ENCODE measurements at regions not wholly inside any gene's neighbourhood (a gene's known extent, or its start where the extent isn't known, plus 50 kb on each side); places are given as distances from the start of the nearest gene placed in this dataset.
"Not testable (repeated sequence)": the region's sequence is repeated elsewhere in the genome, so short reads cannot be mapped to it uniquely, and the experiment has no call there.

DNA sequence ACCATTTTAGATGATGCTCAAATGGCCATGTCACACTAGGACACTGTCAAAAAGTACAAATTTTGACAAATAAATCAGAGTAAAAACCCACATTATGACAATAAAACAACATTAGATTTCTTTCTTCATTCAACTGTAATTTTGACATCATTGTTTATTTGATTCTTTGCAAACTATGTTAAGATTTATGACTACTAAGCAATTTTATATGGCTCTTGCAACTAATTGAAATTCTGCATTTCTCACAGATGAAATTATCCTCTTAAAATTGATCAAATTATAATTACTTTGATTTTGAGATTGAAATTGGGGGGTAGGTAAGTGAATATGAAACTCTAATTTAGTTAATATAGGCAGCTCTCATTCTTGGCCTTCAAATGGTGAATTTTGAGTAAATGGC lies 59.8 kb downstream of the ATOH1 start:
- no peak for DNase-seq (ENCODE audit: low read depth)

- no peak for DNase-seq (ENCODE audit: low read depth)
Measured at GRCh38 chr4:93888768-93889167, 60.2 kb downstream of the ATOH1 start.

DNA sequence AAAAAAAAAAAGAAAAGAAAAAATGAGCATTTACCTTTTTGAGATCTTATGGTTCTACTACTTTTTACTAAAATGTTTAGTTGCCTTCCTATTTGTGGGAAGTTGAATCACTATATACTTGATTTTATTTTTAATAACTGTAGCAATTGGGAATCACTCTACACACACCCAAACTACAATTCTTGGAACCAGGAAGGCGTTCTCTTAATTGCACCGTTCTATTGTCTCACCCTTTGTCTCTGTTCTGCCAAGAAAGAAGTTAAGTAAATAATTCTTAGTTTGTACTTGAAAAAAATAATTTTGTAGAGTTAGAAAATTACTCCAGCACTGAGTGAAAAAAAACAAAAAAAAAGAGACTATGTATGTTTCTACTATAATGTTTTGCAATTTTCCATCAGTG lies 62.7 kb downstream of the ATOH1 start:
- DNase-seq (ENCODE audit: low read depth), result no peak

- no peak for DNase-seq (ENCODE audit: low read depth)
Measured at GRCh38 chr4:93894995-93895394, 66.4 kb downstream of the ATOH1 start.

DNA sequence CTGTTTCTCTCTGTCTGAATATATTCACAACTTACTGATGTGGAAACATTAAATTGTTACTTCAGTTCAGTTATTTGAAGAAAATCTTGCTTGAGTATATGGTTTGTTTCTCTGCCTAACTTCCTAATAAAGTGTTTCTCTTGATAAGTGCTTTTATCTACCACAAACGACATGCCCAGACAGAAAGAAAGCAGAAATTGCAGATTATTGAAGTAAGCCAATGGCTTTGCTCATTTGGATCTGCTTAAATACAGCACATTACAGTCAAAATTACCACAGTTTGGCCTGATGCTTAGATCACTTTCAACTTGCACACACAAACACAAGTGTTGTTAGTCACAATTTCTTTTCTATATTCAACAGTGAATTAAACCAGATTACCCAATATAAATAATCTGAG lies 68.0 kb downstream of the ATOH1 start:
- no peak for DNase-seq (ENCODE audit: low read depth)

DNA sequence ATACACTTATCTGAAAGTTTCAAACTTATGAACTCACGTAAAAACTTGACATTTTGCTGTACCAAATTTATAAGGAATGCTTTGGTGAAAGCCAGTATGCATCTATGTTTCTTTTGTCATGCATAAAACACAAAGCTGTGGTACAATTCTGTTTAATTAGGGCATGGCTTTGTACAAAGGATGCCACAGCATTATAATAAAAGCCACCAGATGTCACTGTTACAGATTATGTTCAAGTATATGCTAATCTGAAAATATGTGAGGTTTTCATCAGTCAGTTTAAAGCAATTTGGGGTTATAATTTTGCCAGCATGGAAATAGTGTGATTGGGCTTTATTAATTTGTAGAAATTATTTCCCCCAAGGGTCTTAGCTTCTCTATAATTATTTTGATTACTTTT lies 69.0 kb downstream of the ATOH1 start:
- DNase-seq (ENCODE audit: low read depth), result no peak

DNA sequence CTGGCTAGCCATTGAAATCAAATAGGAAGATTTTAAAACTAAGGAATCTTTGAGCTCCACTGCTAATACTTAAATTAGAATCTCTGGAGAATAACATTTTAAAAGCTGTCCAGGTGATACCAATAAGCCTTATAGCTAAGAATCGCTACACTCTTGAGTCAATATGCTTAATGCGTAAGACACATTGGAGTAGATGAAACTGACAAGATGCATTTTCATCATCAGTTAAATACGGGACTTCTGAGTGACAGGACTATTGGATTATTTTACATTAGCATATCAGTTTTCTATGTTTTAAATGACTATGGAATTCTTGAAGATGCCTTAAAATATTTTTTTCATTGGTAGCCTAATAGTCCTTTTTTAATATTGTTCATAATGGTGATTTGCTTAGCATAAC lies 80.2 kb downstream of the ATOH1 start:
- DNase-seq (ENCODE audit: low read depth), result no peak

DNA sequence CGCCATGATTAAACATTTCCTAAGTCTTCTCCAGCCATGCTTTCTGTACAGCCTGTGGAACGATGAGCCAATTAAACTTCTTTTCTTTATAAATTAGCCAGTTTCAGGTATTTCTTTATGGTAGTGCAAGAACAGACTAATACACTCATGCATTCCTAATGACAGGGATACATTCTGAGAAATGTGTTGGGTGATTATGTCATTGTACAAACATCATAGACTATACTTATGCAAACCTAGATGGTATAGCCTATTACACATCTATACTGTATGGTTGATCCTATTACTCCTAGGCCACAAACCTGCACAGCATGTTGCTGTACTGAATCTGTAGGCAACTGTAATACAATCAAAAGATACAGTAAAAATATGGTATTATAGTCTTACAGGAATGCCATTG lies 83.1 kb downstream of the ATOH1 start:
- no peak for DNase-seq (ENCODE audit: low read depth)

- DNase-seq (ENCODE audit: low read depth), result no peak
Measured at GRCh38 chr4:93912146-93912545, 83.6 kb downstream of the ATOH1 start.

GRCh38 chr4:93918856-93919255 lies 90.3 kb downstream of the ATOH1 start:
- no peak for DNase-seq (ENCODE audit: low read depth)

- not testable (repeated sequence) for DNase-seq (ENCODE audit: low read depth)
Measured at GRCh38 chr4:93923570-93923969, 95.0 kb downstream of the ATOH1 start.

GRCh38 chr4:93947286-93947685 lies 118.7 kb downstream of the ATOH1 start:
- DNase-seq (ENCODE audit: low read depth), result no peak

GRCh38 chr4:93950239-93950638 lies 121.7 kb downstream of the ATOH1 start:
- DNase-seq (ENCODE audit: low read depth), result not testable (repeated sequence)

DNA sequence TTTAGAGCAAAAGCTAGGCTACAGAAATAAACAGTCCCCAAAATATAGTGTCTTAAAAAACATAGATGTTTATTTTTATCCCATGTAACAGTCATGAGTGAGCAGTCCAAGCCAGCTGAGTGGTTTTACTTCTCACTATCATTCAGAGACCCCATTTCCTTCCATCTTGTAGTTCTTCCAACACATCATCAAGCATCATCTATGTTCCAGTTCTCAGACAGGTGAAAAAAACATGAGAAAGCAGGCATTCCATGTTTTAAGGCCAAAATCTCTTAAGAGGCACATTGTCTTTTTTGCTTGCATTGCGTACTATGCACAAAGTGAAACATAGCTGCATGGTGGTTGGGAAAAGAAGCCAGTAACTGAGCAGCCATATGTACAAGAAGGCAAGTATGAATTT lies 128.6 kb downstream of the ATOH1 start:
- no peak for DNase-seq (ENCODE audit: low read depth)

DNA sequence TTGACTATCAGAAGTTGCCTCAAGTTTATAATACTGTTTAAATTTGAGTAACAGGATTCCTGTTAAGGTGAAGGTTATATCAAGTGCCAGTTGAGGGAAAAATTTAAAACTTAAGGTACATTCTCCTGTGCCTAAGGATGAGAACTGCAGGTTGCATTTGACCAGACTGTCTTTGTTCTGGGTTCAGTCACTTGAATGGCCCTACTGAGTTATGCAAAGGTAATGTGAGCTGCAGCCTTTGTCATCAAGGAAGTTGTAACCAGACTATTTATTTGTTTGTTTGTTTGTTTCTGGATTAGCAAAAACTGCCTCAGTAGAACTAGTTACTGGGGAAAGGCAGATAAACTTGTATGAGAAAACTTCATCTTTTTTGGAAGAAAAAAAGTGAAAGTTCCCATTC lies 131.9 kb downstream of the ATOH1 start:
- DNase-seq (ENCODE audit: low read depth), result no peak

- no peak for DNase-seq (ENCODE audit: low read depth)
Measured at GRCh38 chr4:93960916-93961315, 132.4 kb downstream of the ATOH1 start.

DNA sequence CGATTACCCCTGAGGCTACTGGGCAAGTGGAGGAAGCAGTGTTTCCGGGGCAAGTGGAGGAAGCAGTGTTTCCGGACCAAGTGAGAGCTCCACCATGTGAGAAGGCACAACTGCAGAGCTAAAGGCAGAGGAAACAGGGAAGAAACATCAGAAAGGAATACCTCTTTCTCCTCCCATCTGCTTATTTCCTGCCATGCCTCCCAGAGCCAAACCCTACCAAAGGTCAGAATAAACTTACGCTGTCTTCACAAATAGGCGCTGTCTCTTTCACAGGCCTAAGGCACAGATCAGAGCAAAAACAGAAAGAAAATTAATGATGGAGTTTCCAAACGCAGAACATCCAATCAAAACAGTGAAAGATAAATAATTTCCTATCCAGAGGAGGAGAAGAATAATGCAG lies 153.0 kb downstream of the ATOH1 start:
- no peak for DNase-seq (ENCODE audit: low read depth)

DNA sequence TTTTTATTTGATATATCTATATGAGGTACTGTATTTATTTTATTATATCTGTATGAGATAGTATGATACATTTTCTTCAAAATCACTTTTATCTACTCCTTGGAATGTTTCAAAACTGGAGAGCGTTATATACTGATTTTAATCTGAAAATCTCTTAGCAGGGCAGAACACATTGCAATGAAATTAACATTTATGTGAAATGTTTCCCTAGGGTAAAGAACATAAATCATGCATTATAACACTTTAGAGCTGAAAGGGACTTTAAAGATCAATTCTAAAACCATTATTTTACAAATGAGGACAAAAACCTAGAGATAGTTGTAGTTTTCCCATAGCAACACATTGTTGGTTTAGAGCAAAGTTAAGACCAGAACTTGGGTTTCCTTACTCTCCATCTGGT lies 153.7 kb downstream of the ATOH1 start:
- DNase-seq (ENCODE audit: low read depth), result no peak

- no peak for DNase-seq (ENCODE audit: low read depth)
Measured at GRCh38 chr4:93983140-93983539, 154.6 kb downstream of the ATOH1 start.

DNA sequence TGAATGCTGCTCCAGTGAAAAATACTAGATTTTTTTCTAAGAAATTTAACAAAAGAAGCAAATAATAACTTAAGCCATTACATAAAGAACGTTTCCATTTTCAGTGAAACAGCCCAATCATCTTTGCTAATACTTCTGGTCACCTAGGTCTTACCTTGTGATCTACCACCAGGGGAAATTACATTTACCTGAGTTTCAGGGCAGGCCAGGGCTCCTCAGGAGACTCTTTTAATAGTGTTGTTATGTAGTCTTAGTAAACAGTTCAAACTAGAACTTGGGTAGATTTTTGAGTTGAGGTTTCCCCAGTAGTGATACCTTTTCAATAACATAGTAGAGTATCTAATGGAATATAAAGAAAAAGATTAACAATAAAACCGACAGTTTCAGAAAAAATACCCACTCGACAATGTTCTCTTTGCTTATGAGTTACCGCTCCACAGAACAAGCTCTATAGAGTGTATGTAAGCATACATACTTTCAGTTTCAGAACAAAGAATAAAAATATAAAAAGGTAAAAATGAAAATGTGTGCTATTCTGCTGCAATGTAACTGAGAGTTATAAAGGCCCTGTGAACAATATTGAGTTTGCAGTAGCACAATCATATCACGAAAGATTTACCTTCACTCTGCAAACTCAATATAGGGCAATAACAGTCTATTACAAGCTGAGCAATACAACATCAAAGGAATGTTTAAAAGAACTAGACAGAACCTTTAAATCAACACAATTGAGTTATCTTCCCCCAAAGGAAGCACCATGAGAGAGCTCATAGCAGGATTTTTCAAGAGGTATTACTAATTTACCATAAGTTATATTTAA lies 165.8 kb downstream of the ATOH1 start:
- DNase-seq (ENCODE audit: low read depth), result no peak

GRCh38 chr4:93996895-93997294 lies 168.3 kb downstream of the ATOH1 start:
- no peak for DNase-seq (ENCODE audit: low read depth)

GRCh38 chr4:94000559-94000958 lies 172.0 kb downstream of the ATOH1 start:
- DNase-seq (ENCODE audit: low read depth), result no peak

- no peak for DNase-seq (ENCODE audit: low read depth)
Measured at GRCh38 chr4:94006932-94007331, 178.4 kb downstream of the ATOH1 start.

DNA sequence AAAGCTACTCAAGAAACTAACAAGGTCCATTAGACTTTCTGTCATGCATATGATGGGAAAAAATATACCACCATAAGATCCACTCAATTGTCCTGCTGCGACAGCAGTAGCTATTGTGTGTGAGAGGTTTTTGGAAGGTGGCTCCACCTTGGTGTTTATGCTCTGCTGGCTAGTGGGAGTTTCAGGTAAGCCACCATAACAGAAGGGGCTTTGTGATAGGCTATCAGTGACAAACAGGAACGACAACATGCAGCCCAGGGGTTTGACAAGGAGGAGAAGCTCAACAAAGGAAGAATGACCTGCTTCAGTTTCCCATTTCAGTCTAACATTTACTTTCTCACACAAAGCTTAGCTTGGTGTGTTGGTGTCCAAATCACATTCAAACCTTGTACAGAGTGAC lies 182.6 kb downstream of the ATOH1 start:
- no peak for DNase-seq (ENCODE audit: low read depth)

All from HS-5 (cell line).